Endothelial cell of umbilical vein (primary cell): ENCODE measurements at regions not wholly inside any gene's neighbourhood (a gene's known extent, or its start where the extent isn't known, plus 50 kb on each side); places are given as distances from the start of the nearest gene placed in this dataset.

Experiments used
- CTCF ChIP-seq, 2 donors: IDR thresholded peaks; 1 replicate in 1 of 2; 2 replicates in 1 of 2; pipeline ENCODE4 v1.5.1; 2011; ENCODE audit warnings: low read length in 2 of 2, mild to moderate bottlenecking in 2 of 2, moderate library complexity in 2 of 2, control low read depth in 1 of 2, inconsistent platforms in 1 of 2, low read depth in 1 of 2; ENCODE audit not compliant: insufficient read depth in 1 of 2; ENCODE audit errors: extremely low read depth in 1 of 2
- JUN ChIP-seq: IDR thresholded peaks from 2 replicates; pipeline ENCODE4 v1.6.1; 2011; ENCODE audit warnings: borderline replicate concordance, low read depth; ENCODE audit not compliant: insufficient read length, insufficient read depth
- POLR2A ChIP-seq: IDR thresholded peaks from 2 replicates; pipeline ENCODE4 v1.6.1; 2012; ENCODE audit warnings: low read depth, mild to moderate bottlenecking, control low read depth, low read length

GRCh38 chr4:26017531-26017930 lies 103.5 kb downstream of the SMIM20 start:
- TF ChIP-seq CTCF (IDR thresholded peaks at IDR 0.05; ENCODE audit: extremely low read depth in 1 of 2, insufficient read depth in 1 of 2, low read depth in 1 of 2, low read length in 2 of 2) = no peak
- no peak for TF ChIP-seq POLR2A
- TF ChIP-seq JUN = no peak
